ENCODE measurements at regions not wholly inside any gene's neighbourhood (a gene's known extent, or its start where the extent isn't known, plus 50 kb on each side); places are given as distances from the start of the nearest gene placed in this dataset.

DNA sequence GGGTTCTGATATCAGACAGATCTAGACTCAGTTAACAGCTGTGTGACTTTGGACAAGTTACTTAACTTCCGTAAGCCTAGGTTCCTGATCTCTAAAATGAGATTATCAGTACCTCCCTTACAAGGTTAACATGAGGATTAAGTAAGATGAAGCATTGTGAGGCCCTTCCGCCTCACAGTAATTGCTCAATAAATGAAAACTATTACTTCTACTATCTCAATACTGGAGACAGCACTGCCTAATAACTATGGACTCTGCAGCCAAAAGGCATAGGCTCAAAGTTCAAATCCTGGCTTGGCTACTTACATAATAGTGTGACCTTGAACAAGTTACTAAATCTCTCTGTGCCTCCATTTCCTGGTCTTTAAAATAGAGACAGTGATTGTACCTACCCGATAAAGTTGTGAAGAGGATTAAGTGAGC is 82.0 kb upstream of the ATP11B start:
- H3K27me3 Mint-ChIP-seq (ENCODE audit: low read depth, unreplicated experiment), result peaks cover 2% of the 10 kb centered on the region
- no peaks in the 10 kb centered on the region for H3K9me3 Mint-ChIP-seq (ENCODE audit: unreplicated experiment)
- no peaks in the 10 kb centered on the region for H3K36me3 ChIP-seq (ENCODE audit: insufficient read depth, low read length)
- TF ChIP-seq, protein P1, sequence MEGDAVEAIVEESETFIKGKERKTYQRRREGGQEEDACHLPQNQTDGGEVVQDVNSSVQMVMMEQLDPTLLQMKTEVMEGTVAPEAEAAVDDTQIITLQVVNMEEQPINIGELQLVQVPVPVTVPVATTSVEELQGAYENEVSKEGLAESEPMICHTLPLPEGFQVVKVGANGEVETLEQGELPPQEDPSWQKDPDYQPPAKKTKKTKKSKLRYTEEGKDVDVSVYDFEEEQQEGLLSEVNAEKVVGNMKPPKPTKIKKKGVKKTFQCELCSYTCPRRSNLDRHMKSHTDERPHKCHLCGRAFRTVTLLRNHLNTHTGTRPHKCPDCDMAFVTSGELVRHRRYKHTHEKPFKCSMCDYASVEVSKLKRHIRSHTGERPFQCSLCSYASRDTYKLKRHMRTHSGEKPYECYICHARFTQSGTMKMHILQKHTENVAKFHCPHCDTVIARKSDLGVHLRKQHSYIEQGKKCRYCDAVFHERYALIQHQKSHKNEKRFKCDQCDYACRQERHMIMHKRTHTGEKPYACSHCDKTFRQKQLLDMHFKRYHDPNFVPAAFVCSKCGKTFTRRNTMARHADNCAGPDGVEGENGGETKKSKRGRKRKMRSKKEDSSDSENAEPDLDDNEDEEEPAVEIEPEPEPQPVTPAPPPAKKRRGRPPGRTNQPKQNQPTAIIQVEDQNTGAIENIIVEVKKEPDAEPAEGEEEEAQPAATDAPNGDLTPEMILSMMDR (IDR thresholded peaks at IDR 0.05; ENCODE audit: insufficient read depth, low read depth, low read length), result no peak
- TF ChIP-seq EZH2 (IDR thresholded peaks at IDR 0.05; ENCODE audit: insufficient read depth, low read length), result no peak
- H4K20me1 ChIP-seq (ENCODE audit: insufficient read depth, low read length), result no peaks in the 10 kb centered on the region
- H3K4me3 ChIP-seq (ENCODE audit: insufficient read depth, low read depth, low read length), result no peak overlapping the region
- H3K4me3 Mint-ChIP-seq (ENCODE audit: unreplicated experiment), result no peak overlapping the region
- FAIRE-seq (no peak), DNase-seq (ENCODE audit: low read depth) (no peak)
- H2AFZ ChIP-seq (ENCODE audit: low read depth, low read length), result no peak overlapping the region
- no peaks in the 10 kb centered on the region for H3K27me3 ChIP-seq (ENCODE audit: insufficient read depth, low read length)
- H3K27ac Mint-ChIP-seq (ENCODE audit: unreplicated experiment), result no peak overlapping the region
- no peak overlapping the region for H3K4me2 ChIP-seq (ENCODE audit: low read length)
- H3K9ac ChIP-seq (ENCODE audit: low read length), result no peak overlapping the region
- no peak overlapping the region for H3K27ac ChIP-seq (ENCODE audit: low read depth, low read length)
- H3K36me3 Mint-ChIP-seq (ENCODE audit: low read depth, unreplicated experiment), result no peaks in the 10 kb centered on the region
- H3K4me1 ChIP-seq (ENCODE audit: insufficient read depth, low read length), result no peaks in the 10 kb centered on the region
- no peaks in the 10 kb centered on the region for H3K79me2 ChIP-seq (ENCODE audit: insufficient read depth, low read length)
- no peaks in the 10 kb centered on the region for H3K9me3 ChIP-seq (ENCODE audit: insufficient read depth, low read depth, low read length)
- no peaks in the 10 kb centered on the region for H3K4me1 Mint-ChIP-seq (ENCODE audit: low read depth, unreplicated experiment)

DNA sequence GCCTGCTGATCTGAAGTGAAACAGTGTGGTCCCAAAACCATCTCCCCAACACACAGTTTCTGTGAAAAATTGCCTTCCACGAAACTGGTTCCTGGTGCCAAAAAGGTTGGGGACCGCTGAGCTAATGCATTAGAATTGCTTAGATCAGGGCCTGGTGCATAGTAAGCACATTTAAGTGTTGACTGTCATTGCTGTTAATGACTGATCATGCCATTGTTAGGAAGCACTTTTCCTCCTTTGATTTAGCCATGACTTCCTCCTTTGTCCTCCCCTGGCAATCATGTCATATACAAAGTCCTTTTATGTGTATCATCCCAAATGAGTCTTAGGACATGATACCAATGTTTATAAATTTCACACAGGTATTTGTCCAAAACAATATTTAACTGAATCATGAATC is 81.5 kb upstream of the ATP11B start:
- Mint-ChIP-seq H3K36me3 (ENCODE audit: low read depth, unreplicated experiment) (no peaks in the 10 kb centered on the region), H3K27me3 (ENCODE audit: low read depth, unreplicated experiment) (peaks cover 2% of the 10 kb centered on the region), H3K4me1 (ENCODE audit: low read depth, unreplicated experiment) (no peaks in the 10 kb centered on the region), H3K9me3 (ENCODE audit: unreplicated experiment) (no peaks in the 10 kb centered on the region), H3K27ac (ENCODE audit: unreplicated experiment) (no peak overlapping the region), H3K4me3 (ENCODE audit: unreplicated experiment) (no peak overlapping the region)
- Histone ChIP-seq H3K9ac (ENCODE audit: low read length) (no peak overlapping the region), H4K20me1 (ENCODE audit: insufficient read depth, low read length) (no peaks in the 10 kb centered on the region), H3K4me1 (ENCODE audit: insufficient read depth, low read length) (no peaks in the 10 kb centered on the region), H3K36me3 (ENCODE audit: insufficient read depth, low read length) (no peaks in the 10 kb centered on the region), H2AFZ (ENCODE audit: low read depth, low read length) (no peak overlapping the region), H3K4me2 (ENCODE audit: low read length) (no peak overlapping the region), H3K27me3 (ENCODE audit: insufficient read depth, low read length) (no peaks in the 10 kb centered on the region), H3K4me3 (ENCODE audit: insufficient read depth, low read depth, low read length) (no peak overlapping the region), H3K79me2 (ENCODE audit: insufficient read depth, low read length) (no peaks in the 10 kb centered on the region), H3K27ac (ENCODE audit: low read depth, low read length) (no peak overlapping the region), H3K9me3 (ENCODE audit: insufficient read depth, low read depth, low read length) (no peaks in the 10 kb centered on the region)
- FAIRE-seq (no peak), DNase-seq (ENCODE audit: low read depth) (no peak)
- TF ChIP-seq, protein P1 (IDR thresholded peaks at IDR 0.05; ENCODE audit: insufficient read depth, low read depth, low read length), result no peak
- no peak for TF ChIP-seq EZH2 (IDR thresholded peaks at IDR 0.05; ENCODE audit: insufficient read depth, low read length)

DNA sequence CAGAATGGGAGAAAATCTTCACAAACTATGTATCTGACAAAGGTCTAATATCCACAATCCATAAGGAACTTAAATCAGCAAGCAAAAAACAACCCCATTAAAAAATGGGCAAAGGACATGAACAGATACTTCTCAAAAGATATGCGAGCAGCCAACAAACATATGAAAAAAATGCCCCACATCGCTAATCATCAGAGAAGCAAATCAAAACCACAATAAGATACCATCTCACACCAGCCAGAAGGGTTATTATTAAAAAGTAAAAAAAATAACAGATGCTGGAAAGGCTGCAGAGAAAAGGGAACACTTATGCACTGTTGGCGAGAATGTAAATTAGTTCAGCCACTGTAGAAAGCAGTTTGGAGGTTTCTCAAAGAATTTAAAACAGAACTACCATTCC is 80.2 kb upstream of the ATP11B start:
- H4K20me1 ChIP-seq (ENCODE audit: insufficient read depth, low read length), result no peaks in the 10 kb centered on the region
- no peak overlapping the region for H3K9ac ChIP-seq (ENCODE audit: low read length)
- H3K36me3 ChIP-seq (ENCODE audit: insufficient read depth, low read length), result no peaks in the 10 kb centered on the region
- H3K9me3 ChIP-seq (ENCODE audit: insufficient read depth, low read depth, low read length), result no peaks in the 10 kb centered on the region
- H3K27me3 Mint-ChIP-seq (ENCODE audit: low read depth, unreplicated experiment), result peaks cover 2% of the 10 kb centered on the region
- no peak overlapping the region for H2AFZ ChIP-seq (ENCODE audit: low read depth, low read length)
- H3K79me2 ChIP-seq (ENCODE audit: insufficient read depth, low read length), result no peaks in the 10 kb centered on the region
- no peak overlapping the region for H3K27ac ChIP-seq (ENCODE audit: low read depth, low read length)
- TF ChIP-seq, protein P1 (IDR thresholded peaks at IDR 0.05; ENCODE audit: insufficient read depth, low read depth, low read length), result no peak
- no peak for TF ChIP-seq EZH2 (IDR thresholded peaks at IDR 0.05; ENCODE audit: insufficient read depth, low read length)
- H3K36me3 Mint-ChIP-seq (ENCODE audit: low read depth, unreplicated experiment), result no peaks in the 10 kb centered on the region
- DNase-seq (ENCODE audit: low read depth) (no peak), FAIRE-seq (no peak)
- H3K4me1 ChIP-seq (ENCODE audit: insufficient read depth, low read length), result no peaks in the 10 kb centered on the region
- H3K4me3 Mint-ChIP-seq (ENCODE audit: unreplicated experiment), result no peak overlapping the region
- no peak overlapping the region for H3K4me2 ChIP-seq (ENCODE audit: low read length)
- H3K4me3 ChIP-seq (ENCODE audit: insufficient read depth, low read depth, low read length), result no peak overlapping the region
- no peaks in the 10 kb centered on the region for H3K27me3 ChIP-seq (ENCODE audit: insufficient read depth, low read length)
- no peak overlapping the region for H3K27ac Mint-ChIP-seq (ENCODE audit: unreplicated experiment)
- H3K4me1 Mint-ChIP-seq (ENCODE audit: low read depth, unreplicated experiment), result no peaks in the 10 kb centered on the region
- H3K9me3 Mint-ChIP-seq (ENCODE audit: unreplicated experiment), result no peaks in the 10 kb centered on the region

All from astrocyte (in vitro differentiated cells and primary cell).